NCI-H510A (cell line): ENCODE measurements at regions not wholly inside any gene's neighbourhood (a gene's known extent, or its start where the extent isn't known, plus 50 kb on each side); places are given as distances from the start of the nearest gene placed in this dataset.
"Not testable (repeated sequence)": the region's sequence is repeated elsewhere in the genome, so short reads cannot be mapped to it uniquely, and the experiment has no call there.

ENCODE experiments used
- DNase-seq: peaks from one replicate; lab custom pipeline; 2025; lab: John Stamatoyannopoulos, UW

- DNase-seq: no peak
These were observed 318.9 kb downstream of the ICE1 start for GRCh38 chr5:5741418-5741817.

- no peak for DNase-seq
These were observed 317.0 kb downstream of the ICE1 start for GRCh38 chr5:5739490-5739945.

GRCh38 chr5:5738797-5739489 is 316.5 kb downstream of the ICE1 start:
- DNase-seq: no peak

- DNase-seq: no peak
These were observed 313.5 kb downstream of the ICE1 start for GRCh38 chr5:5736007-5736406.

GRCh38 chr5:5733058-5733457 is 310.6 kb downstream of the ICE1 start:
- DNase-seq: not testable (repeated sequence)

GRCh38 chr5:5726401-5726800 is 303.9 kb downstream of the ICE1 start:
- DNase-seq: no peak

GRCh38 chr5:5721881-5722280 is 299.4 kb downstream of the ICE1 start:
- DNase-seq: no peak

GRCh38 chr5:5719292-5719691 is 296.8 kb downstream of the ICE1 start:
- DNase-seq: peak; percentile 63

GRCh38 chr5:5716665-5717064 is 294.2 kb downstream of the ICE1 start:
- no peak for DNase-seq

GRCh38 chr5:5711592-5711991 is 289.1 kb downstream of the ICE1 start:
- DNase-seq: no peak

- no peak for DNase-seq
These were observed 288.6 kb downstream of the ICE1 start for GRCh38 chr5:5711112-5711511.

GRCh38 chr5:5710471-5710870 is 288.0 kb downstream of the ICE1 start:
- DNase-seq: no peak

GRCh38 chr5:5708367-5708919 is 286.0 kb downstream of the ICE1 start:
- no peak for DNase-seq

- peak; percentile 30 for DNase-seq
These were observed 282.5 kb downstream of the ICE1 start for GRCh38 chr5:5705010-5705409.

GRCh38 chr5:5704352-5704751 is 281.9 kb downstream of the ICE1 start:
- DNase-seq: no peak

GRCh38 chr5:5702934-5703333 is 280.5 kb downstream of the ICE1 start:
- DNase-seq: no peak

- no peak for DNase-seq
These were observed 278.1 kb downstream of the ICE1 start for GRCh38 chr5:5700549-5700948.

- no peak for DNase-seq
These were observed 276.6 kb downstream of the ICE1 start for GRCh38 chr5:5699062-5699461.

- no peak for DNase-seq
These were observed 272.8 kb downstream of the ICE1 start for GRCh38 chr5:5695266-5695665.

GRCh38 chr5:5688925-5689310 is 266.4 kb downstream of the ICE1 start:
- DNase-seq: no peak

GRCh38 chr5:5688194-5688924 is 265.9 kb downstream of the ICE1 start:
- no peak for DNase-seq

GRCh38 chr5:5687113-5687512 is 264.6 kb downstream of the ICE1 start:
- DNase-seq: no peak

GRCh38 chr5:5686356-5686755 is 263.9 kb downstream of the ICE1 start:
- DNase-seq: no peak
